Panc1 (cell line): ENCODE measurements at regions not wholly inside any gene's neighbourhood (a gene's known extent, or its start where the extent isn't known, plus 50 kb on each side); places are given as distances from the start of the nearest gene placed in this dataset.

Experiments
- ATAC-seq: fragments of 200-7000 bp; cut with Tn5 transposase; 2 replicates; pipeline ENCODE4 v1.9.1; 2020; ENCODE audit warnings: mild to moderate bottlenecking, moderate library complexity
- BruUV-seq: library from RNA; stranded (reverse); fragments of 400-500 nt; replicated peaks from 2 replicates; lab custom pipeline; 2021; lab: Mats Ljungman, UMichigan
- CTCF ChIA-PET: fragments of 300-600 bp; sonication (Branson Sonifier 250); formaldehyde crosslinking; loops from one replicate; lab custom pipeline; 2022; ENCODE audit warnings: antibody characterized with exemption; lab: Charles Lee
- POLR2A ChIA-PET: fragments of 300-600 bp; sonication (Branson Sonifier 250); formaldehyde crosslinking; loops from one replicate; lab custom pipeline; 2022; ENCODE audit warnings: antibody characterized with exemption; lab: Charles Lee
- DNase-seq: peaks from one replicate; pipeline ENCODE4 v3.0.0-alpha.2; 2010; ENCODE audit warnings: low read depth, low spot score
- H3K27ac ChIP-seq: 2 replicates; pipeline ENCODE4 v1.5.1; 2011; ENCODE audit warnings: mild to moderate bottlenecking, low read length, inconsistent platforms
- H3K27me3 ChIP-seq: fragments of 200-500 bp; sonication (Bioruptor generic); 2 replicates; pipeline ENCODE4 v1.6.0; 2014; ENCODE audit warnings: low read length, inconsistent platforms; ENCODE audit not compliant: control insufficient read depth, insufficient read depth
- H3K36me3 ChIP-seq: fragments of 200-500 bp; sonication (Bioruptor generic); 2 replicates; pipeline ENCODE4 v1.5.1; 2014; ENCODE audit warnings: inconsistent platforms, mild to moderate bottlenecking, low read length, moderate library complexity; ENCODE audit not compliant: control insufficient read depth, insufficient read depth
- H3K4me1 ChIP-seq: 2 replicates; pipeline ENCODE4 v1.5.1; 2011; ENCODE audit warnings: inconsistent platforms, mild to moderate bottlenecking, low read length, moderate library complexity; ENCODE audit not compliant: control insufficient read depth, insufficient read depth
- H3K4me3 ChIP-seq, 2 experiments: 2 replicates each; pipeline ENCODE4 v1.5.1; 2011 to 2012; ENCODE audit warnings: low read depth in 2 of 2, low read length in 2 of 2, mild to moderate bottlenecking in 2 of 2, inconsistent platforms in 1 of 2, moderate library complexity in 1 of 2
- H3K9me3 ChIP-seq: fragments of 200-500 bp; sonication (Bioruptor generic); 2 replicates; pipeline ENCODE4 v1.5.1; 2014; ENCODE audit warnings: low read depth, mild to moderate bottlenecking, inconsistent platforms, low read length, moderate library complexity; ENCODE audit not compliant: control insufficient read depth, insufficient read depth
- CTCF ChIP-seq: fragments of 450-650 bp; IDR thresholded peaks from 2 replicates; pipeline ENCODE4 v1.5.1; 2017; ENCODE audit warnings: mild to moderate bottlenecking
- POLR2AphosphoS5 ChIP-seq: IDR thresholded peaks from 2 replicates; pipeline ENCODE4 v1.6.1; 2012; ENCODE audit warnings: mild to moderate bottlenecking, low read depth, low read length, moderate library complexity
- SIN3A ChIP-seq: IDR thresholded peaks from 2 replicates; pipeline ENCODE4 v1.6.1; 2012; ENCODE audit warnings: low read depth, mild to moderate bottlenecking, low read length, moderate library complexity, borderline replicate concordance; ENCODE audit not compliant: insufficient read depth
- TCF7L2 ChIP-seq: IDR thresholded peaks from 2 replicates; pipeline ENCODE4 v1.6.1; 2011; ENCODE audit warnings: mild to moderate bottlenecking, low read depth, low read length, inconsistent platforms
- in situ Hi-C: cut with HindIII; loops from 2 replicates; pipeline ENCODE4 v1.10.0; 2016; ENCODE audit warnings: low sequenced_read_pairs, low pct_unique_long_range_greater_than_20kb
- intact Hi-C: fragments of 100-400 bp; cut with micrococcal nuclease; formaldehyde crosslinking; loops from one replicate; pipeline ENCODE4 v1.10.0; 2022; ENCODE audit not compliant: unreplicated experiment
- TF ChIP-seq, protein P1 (sequence below), 2 experiments: IDR thresholded peaks; 2 replicates each; pipeline ENCODE4 v1.6.1; 2011 to 2012; ENCODE audit warnings: low read depth in 2 of 2, control low read depth in 1 of 2, low read length in 1 of 2, mild to moderate bottlenecking in 1 of 2, moderate library complexity in 1 of 2; ENCODE audit not compliant: insufficient read depth in 1 of 2

- H3K4me1 ChIP-seq = no peaks in the 10 kb centered on the region
- H3K27me3 ChIP-seq = no peaks in the 10 kb centered on the region; the same call in 1 of the 2 replicates
- in situ Hi-C loops (no loop called here), intact Hi-C loops (no loop called here)
- ATAC-seq (no peak), DNase-seq (no peak)
- H3K36me3 ChIP-seq = no peaks in the 10 kb centered on the region
- H3K4me3 ChIP-seq = no peak overlapping the region
- no TSS peak for BruUV-seq
- CTCF ChIA-PET = no interaction called here
- no peak overlapping the region for H3K27ac ChIP-seq
- TF ChIP-seq CTCF (no peak), POLR2AphosphoS5 (no peak), SIN3A (no peak), TCF7L2 (no peak)
- TF ChIP-seq, protein P1, sequence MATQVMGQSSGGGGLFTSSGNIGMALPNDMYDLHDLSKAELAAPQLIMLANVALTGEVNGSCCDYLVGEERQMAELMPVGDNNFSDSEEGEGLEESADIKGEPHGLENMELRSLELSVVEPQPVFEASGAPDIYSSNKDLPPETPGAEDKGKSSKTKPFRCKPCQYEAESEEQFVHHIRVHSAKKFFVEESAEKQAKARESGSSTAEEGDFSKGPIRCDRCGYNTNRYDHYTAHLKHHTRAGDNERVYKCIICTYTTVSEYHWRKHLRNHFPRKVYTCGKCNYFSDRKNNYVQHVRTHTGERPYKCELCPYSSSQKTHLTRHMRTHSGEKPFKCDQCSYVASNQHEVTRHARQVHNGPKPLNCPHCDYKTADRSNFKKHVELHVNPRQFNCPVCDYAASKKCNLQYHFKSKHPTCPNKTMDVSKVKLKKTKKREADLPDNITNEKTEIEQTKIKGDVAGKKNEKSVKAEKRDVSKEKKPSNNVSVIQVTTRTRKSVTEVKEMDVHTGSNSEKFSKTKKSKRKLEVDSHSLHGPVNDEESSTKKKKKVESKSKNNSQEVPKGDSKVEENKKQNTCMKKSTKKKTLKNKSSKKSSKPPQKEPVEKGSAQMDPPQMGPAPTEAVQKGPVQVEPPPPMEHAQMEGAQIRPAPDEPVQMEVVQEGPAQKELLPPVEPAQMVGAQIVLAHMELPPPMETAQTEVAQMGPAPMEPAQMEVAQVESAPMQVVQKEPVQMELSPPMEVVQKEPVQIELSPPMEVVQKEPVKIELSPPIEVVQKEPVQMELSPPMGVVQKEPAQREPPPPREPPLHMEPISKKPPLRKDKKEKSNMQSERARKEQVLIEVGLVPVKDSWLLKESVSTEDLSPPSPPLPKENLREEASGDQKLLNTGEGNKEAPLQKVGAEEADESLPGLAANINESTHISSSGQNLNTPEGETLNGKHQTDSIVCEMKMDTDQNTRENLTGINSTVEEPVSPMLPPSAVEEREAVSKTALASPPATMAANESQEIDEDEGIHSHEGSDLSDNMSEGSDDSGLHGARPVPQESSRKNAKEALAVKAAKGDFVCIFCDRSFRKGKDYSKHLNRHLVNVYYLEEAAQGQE (IDR thresholded peaks at IDR 0.05; ENCODE audit: insufficient read depth in 1 of 2, low read depth in 2 of 2, low read length in 1 of 2) = no peak
- POLR2A ChIA-PET = no interaction called here
- H3K9me3 ChIP-seq = no peaks in the 10 kb centered on the region
Measured at GRCh38 chr5:2538169-2538568, 213.3 kb downstream of the IRX2 start.

DNA sequence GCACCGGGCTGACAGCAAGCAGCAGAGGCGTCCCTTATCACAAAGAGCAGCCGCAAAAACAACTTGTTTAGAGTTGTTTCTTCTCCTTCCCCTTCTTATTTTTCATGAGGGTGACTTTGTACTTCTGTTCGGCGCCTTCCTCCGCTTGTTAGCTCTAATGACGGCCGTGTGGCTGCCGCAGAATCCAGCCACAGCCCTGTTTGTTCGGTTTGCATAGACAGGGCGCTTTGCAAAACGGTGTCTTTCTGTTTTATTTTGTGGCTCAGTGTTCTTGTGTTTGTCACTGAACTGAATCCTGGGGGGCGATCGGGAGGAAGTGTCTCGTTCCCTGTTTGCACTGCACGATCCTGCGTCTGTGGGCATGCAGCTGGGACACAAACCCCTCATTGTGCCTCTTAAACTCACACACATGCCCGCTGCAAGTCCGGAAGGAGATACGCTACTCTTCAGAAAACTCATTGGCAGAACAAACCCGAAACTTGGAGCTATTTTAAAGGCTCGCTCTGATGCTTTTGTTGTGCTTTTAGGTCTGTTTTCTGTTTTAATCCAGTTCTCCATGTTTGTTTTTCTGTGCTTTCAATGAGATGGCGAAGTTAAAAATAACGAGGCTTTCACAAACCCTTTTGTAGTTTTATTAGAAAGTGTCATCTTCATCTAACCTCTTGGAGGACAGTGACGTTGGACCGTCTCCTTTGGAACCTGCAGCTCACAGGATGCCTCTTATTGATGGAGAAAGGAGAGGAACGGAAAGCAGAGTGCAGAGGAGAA lies 213.9 kb downstream of the IRX2 start:
- Histone ChIP-seq H3K27ac (no peak overlapping the region), H3K9me3 (no peaks in the 10 kb centered on the region), H3K4me3 (no peak overlapping the region), H3K27me3 (no peaks in the 10 kb centered on the region; the same call in 1 of the 2 replicates), H3K36me3 (no peaks in the 10 kb centered on the region), H3K4me1 (no peaks in the 10 kb centered on the region)
- ATAC-seq (no peak), DNase-seq (no peak)
- ChIA-PET POLR2A (no interaction called here), CTCF (no interaction called here)
- TF ChIP-seq SIN3A = no peak
- intact Hi-C loops = no loop called here
- no TSS peak for BruUV-seq
- in situ Hi-C loops = no loop called here

DNA sequence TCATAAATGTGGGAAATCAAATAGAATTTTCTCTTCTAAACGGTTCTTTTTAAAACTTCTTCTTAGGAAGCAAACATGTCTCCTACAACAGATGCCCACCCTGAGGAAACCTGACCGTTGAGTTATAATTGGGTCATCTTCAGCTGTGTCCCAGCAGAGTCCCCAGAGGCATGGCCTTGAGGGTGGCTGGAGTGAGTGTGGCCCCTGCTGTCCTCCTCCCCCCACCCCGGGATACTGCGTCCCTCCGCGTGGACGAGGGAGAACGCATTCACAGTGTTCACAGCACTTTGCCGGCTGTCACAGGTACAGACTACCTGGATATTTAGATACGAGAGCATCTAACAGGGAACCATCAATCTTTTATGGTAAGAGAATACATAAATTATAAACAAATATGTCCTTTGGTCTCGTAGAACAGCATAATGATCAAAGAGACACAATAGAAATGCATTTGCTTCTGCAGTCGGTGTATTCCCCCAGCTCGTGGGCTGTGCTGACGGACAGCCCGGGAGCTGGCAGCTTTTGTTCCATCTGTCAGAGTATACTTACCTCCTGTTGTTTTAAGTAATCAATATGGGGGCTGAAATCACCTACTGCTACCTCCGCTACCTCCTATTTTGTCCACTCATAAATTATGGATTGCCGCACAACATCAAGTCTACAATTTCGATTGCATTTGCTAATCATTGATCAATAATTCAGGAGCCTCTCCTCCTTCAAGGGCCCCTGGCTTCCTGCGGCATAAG lies 214.7 kb downstream of the IRX2 start:
- Histone ChIP-seq H3K36me3 (no peaks in the 10 kb centered on the region), H3K27me3 (no peaks in the 10 kb centered on the region; the same call in 1 of the 2 replicates), H3K9me3 (no peaks in the 10 kb centered on the region), H3K4me3 (no peak overlapping the region), H3K4me1 (no peaks in the 10 kb centered on the region), H3K27ac (no peak overlapping the region)
- ATAC-seq (no peak), DNase-seq (no peak)
- ChIA-PET CTCF (no interaction called here), POLR2A (no interaction called here)
- BruUV-seq = no TSS peak
- intact Hi-C loops (no loop called here), in situ Hi-C loops (no loop called here)
- TF ChIP-seq POLR2AphosphoS5 = no peak
